NOMO-1 treated with DMSO at 0.1 percent for 48 hours (cell line): ENCODE measurements at regions not wholly inside any gene's neighbourhood (a gene's known extent, or its start where the extent isn't known, plus 50 kb on each side); places are given as distances from the start of the nearest gene placed in this dataset.

Source experiments
- DNase-seq: peaks from one replicate; lab custom pipeline; 2025; ENCODE audit not compliant: unreplicated experiment; lab: John Stamatoyannopoulos, UW

GRCh38 chr7:131964203-131964602 is 407.8 kb upstream of the PODXL start:
- no peak for DNase-seq

- DNase-seq = no peak
Measured at GRCh38 chr7:131961054-131961680, 404.7 kb upstream of the PODXL start.

GRCh38 chr7:131959106-131959812 is 402.8 kb upstream of the PODXL start:
- DNase-seq = no peak

GRCh38 chr7:131957338-131958020 is 401.1 kb upstream of the PODXL start:
- no peak for DNase-seq

- DNase-seq = no peak
Measured at GRCh38 chr7:131956864-131957263, 400.4 kb upstream of the PODXL start.

GRCh38 chr7:131955679-131956078 is 399.3 kb upstream of the PODXL start:
- DNase-seq = no peak

GRCh38 chr7:131953184-131953583 is 396.8 kb upstream of the PODXL start:
- DNase-seq = no peak

- DNase-seq = no peak
Measured at GRCh38 chr7:131952365-131952764, 395.9 kb upstream of the PODXL start.

GRCh38 chr7:131950758-131951157 is 394.3 kb upstream of the PODXL start:
- DNase-seq = no peak

- no peak for DNase-seq
Measured at GRCh38 chr7:131949659-131950058, 393.2 kb upstream of the PODXL start.

GRCh38 chr7:131948434-131949053 is 392.1 kb upstream of the PODXL start:
- no peak for DNase-seq

- no peak for DNase-seq
Measured at GRCh38 chr7:131947661-131948060, 391.2 kb upstream of the PODXL start.

GRCh38 chr7:131945957-131946544 is 389.6 kb upstream of the PODXL start:
- no peak for DNase-seq

GRCh38 chr7:131945313-131945911 is 389.0 kb upstream of the PODXL start:
- DNase-seq = peak; percentile 8

GRCh38 chr7:131944556-131945069 is 388.2 kb upstream of the PODXL start:
- no peak for DNase-seq

- no peak for DNase-seq
Measured at GRCh38 chr7:131943646-131944045, 387.2 kb upstream of the PODXL start.

GRCh38 chr7:131943211-131943610 is 386.8 kb upstream of the PODXL start:
- no peak for DNase-seq

GRCh38 chr7:131942287-131943150 is 386.1 kb upstream of the PODXL start:
- no peak for DNase-seq

- DNase-seq = no peak
Measured at GRCh38 chr7:131941291-131941690, 384.9 kb upstream of the PODXL start.

- DNase-seq = no peak
Measured at GRCh38 chr7:131940621-131941165, 384.3 kb upstream of the PODXL start.
